PFSK-1 (cell line): ENCODE measurements at regions not wholly inside any gene's neighbourhood (a gene's known extent, or its start where the extent isn't known, plus 50 kb on each side); places are given as distances from the start of the nearest gene placed in this dataset.

Experiments
- FOXP2 ChIP-seq: optimal IDR thresholded peaks from 2 replicates; pipeline ENCODE3; 2011; ENCODE audit warnings: borderline replicate concordance, control low read depth, inconsistent platforms; ENCODE audit not compliant: insufficient read depth; ENCODE audit errors: extremely low read length, extremely low read depth
- POLR2AphosphoS5 ChIP-seq: IDR thresholded peaks from 2 replicates; pipeline ENCODE4 v1.6.1; 2012; ENCODE audit warnings: low read depth, mild to moderate bottlenecking, control low read depth, low read length, moderate library complexity
- SIN3A ChIP-seq: IDR thresholded peaks from 2 replicates; pipeline ENCODE4 v1.6.1; 2012; ENCODE audit warnings: mild to moderate bottlenecking, low read length, moderate library complexity, borderline replicate concordance; ENCODE audit not compliant: insufficient read depth
- TAF1 ChIP-seq: IDR thresholded peaks from 2 replicates; pipeline ENCODE4 v1.6.1; 2012; ENCODE audit warnings: low read length, control low read depth, borderline replicate concordance; ENCODE audit not compliant: insufficient read depth
- TF ChIP-seq, protein P1 (sequence below), 2 experiments: IDR thresholded peaks; 2 replicates each; pipeline versions ENCODE4 v1.6.1 to v1.8.0; 2011 to 2012; ENCODE audit warnings: low read depth in 2 of 2, low read length in 2 of 2, control low read depth in 1 of 2, inconsistent platforms in 1 of 2, mild to moderate bottlenecking in 1 of 2, moderate library complexity in 1 of 2; ENCODE audit not compliant: insufficient read depth in 1 of 2

DNA sequence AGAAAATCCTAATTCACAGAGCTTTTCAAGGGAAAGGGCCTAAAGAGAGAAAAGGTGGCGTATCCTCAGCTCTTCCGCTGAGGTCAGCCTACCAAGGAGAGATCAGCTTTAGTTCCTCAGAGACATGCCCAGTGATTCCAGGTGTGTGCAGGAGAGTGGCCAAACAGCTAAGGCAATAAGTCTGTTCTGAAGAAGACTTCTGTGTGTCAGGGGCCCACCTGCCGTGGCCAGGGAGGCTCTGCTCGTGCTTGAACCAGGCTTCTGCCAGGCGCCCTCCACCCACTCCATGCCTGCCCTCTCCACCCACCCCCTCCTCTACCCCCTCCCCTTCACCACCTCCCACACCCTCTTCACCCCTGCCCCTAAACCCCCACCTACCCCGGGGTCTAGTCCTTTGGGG lies 67.4 kb upstream of the ARMC2 start:
- no peak for TF ChIP-seq POLR2AphosphoS5
- TF ChIP-seq, protein P1, sequence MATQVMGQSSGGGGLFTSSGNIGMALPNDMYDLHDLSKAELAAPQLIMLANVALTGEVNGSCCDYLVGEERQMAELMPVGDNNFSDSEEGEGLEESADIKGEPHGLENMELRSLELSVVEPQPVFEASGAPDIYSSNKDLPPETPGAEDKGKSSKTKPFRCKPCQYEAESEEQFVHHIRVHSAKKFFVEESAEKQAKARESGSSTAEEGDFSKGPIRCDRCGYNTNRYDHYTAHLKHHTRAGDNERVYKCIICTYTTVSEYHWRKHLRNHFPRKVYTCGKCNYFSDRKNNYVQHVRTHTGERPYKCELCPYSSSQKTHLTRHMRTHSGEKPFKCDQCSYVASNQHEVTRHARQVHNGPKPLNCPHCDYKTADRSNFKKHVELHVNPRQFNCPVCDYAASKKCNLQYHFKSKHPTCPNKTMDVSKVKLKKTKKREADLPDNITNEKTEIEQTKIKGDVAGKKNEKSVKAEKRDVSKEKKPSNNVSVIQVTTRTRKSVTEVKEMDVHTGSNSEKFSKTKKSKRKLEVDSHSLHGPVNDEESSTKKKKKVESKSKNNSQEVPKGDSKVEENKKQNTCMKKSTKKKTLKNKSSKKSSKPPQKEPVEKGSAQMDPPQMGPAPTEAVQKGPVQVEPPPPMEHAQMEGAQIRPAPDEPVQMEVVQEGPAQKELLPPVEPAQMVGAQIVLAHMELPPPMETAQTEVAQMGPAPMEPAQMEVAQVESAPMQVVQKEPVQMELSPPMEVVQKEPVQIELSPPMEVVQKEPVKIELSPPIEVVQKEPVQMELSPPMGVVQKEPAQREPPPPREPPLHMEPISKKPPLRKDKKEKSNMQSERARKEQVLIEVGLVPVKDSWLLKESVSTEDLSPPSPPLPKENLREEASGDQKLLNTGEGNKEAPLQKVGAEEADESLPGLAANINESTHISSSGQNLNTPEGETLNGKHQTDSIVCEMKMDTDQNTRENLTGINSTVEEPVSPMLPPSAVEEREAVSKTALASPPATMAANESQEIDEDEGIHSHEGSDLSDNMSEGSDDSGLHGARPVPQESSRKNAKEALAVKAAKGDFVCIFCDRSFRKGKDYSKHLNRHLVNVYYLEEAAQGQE (IDR thresholded peaks at IDR 0.05; ENCODE audit: insufficient read depth in 1 of 2, low read depth in 2 of 2, low read length in 2 of 2), result no peak
- TF ChIP-seq TAF1, result no peak
- TF ChIP-seq SIN3A, result no peak
- TF ChIP-seq FOXP2, result no peak

DNA sequence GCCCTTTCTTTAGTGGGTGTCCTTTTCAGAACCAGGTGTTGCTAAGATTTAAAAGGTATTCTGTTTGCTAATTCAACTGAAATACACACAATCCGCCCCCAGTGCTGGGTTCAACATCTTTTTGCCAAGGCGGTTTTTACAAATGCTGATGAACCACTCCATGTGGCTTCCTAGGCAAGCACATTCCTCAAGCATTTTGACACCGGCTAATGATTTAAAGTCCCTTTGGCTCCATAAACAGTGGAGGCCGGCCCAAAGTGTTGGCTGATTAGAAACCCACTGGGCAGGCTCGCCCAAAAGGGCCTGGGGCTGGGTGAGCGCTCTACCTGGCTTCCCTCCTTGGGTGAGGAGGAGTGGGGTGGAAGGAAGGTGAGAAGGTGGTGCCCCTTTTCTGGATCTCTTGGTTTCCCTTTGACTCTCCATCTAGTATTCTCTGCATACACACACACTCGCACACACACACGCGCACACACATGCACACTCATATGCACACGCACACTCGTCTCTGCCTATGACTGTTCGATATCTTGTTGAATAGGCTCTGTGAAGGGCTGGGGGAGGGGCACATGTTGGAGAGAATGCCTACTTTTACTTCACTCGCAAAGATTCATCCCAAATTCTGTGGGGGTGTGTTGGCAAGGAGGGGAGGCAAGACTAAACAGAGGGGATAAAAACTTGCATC lies 66.7 kb upstream of the ARMC2 start:
- TF ChIP-seq, protein P1 (IDR thresholded peaks at IDR 0.05; ENCODE audit: insufficient read depth in 1 of 2, low read depth in 2 of 2, low read length in 2 of 2), result 0 out of 4 replicates have a peak, but pooled peaks of 1 of the 2 experiments have one; percentile 0
- TF ChIP-seq SIN3A, result no peak

DNA sequence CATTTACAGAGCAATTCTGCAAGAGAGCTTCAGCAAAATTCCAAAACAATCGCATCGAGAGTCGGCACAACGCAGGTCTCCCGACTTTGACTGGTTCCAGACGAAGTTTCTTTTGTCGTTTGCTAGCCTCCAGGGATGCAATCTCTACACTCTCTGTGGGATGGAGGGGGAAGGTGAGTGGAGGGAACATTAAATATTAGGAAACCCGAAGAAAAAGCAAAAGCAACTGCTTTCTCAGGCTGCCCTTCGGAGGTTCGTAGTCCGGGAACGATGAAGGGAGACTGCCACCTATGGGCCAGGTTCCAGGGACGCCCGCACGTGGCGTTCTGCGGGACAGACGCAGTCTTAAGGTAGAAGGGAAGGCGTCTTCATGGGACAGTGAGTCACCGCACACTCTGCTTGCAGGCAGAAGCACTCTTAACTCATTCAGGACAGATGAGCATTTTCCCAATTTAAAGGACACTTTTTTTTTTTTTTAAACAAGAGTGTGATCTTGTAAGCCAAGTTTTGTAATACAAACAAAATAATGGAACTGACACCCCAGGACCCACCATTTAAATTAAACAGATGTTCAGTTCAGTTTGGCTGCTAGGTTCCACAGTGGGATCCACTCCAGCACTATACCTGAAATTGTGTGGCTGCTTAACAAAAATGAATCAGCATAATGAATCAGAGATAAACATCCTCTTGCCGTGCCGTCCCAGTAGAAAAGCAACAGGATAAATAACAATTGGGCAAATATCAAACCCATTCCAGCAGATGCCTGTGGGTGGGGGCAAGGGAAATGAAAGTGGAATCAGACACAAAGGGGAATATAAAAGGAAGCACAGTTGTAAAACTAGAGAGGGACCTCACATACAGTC lies 65.8 kb upstream of the ARMC2 start:
- TF ChIP-seq FOXP2 (peak; percentile 70), TAF1 (no peak), SIN3A (peak; percentile 71; the same call in 1 of the 2 replicates), POLR2AphosphoS5 (no peak)
- TF ChIP-seq, protein P1 (IDR thresholded peaks at IDR 0.05; ENCODE audit: insufficient read depth in 1 of 2, low read depth in 2 of 2, low read length in 2 of 2), result 0 out of 4 replicates have a peak, but pooled peaks of 1 of the 2 experiments have one; percentile 6

DNA sequence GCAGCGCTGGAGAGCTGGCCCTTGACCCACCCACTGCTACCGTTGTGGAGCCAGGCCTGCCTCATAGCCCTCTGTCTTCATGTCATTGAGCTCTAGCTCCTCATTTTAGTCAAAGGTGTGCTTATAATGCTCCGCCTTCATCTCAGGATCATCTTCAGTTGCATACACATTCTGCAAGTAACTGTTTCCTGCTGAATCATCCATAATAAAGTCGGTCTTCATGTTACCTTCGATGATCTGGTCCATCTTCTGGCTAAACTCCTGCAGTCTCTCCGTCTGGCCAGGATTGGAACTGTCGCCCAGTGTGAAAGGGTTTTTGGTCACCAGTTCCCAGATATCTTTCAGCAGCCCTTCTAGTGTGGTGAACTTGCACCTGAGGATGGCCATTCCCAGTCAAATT lies 62.6 kb upstream of the ARMC2 start:
- TF ChIP-seq, protein P1 (IDR thresholded peaks at IDR 0.05; ENCODE audit: insufficient read depth in 1 of 2, low read depth in 2 of 2, low read length in 2 of 2), result no peak
- TF ChIP-seq POLR2AphosphoS5 (no peak), TAF1 (no peak), FOXP2 (no peak), SIN3A (no peak)
